Activated T-cell treated with anti-CD3 and anti-CD28 coated beads for 24 hours (primary cell): ENCODE measurements at regions not wholly inside any gene's neighbourhood (a gene's known extent, or its start where the extent isn't known, plus 50 kb on each side); places are given as distances from the start of the nearest gene placed in this dataset.
"Not testable (repeated sequence)": the region's sequence is repeated elsewhere in the genome, so short reads cannot be mapped to it uniquely, and the experiment has no call there.

Experiments
- DNase-seq: peaks from one replicate; pipeline ENCODE4 v3.0.0-alpha.2; 2020; ENCODE audit warnings: low read depth

DNA sequence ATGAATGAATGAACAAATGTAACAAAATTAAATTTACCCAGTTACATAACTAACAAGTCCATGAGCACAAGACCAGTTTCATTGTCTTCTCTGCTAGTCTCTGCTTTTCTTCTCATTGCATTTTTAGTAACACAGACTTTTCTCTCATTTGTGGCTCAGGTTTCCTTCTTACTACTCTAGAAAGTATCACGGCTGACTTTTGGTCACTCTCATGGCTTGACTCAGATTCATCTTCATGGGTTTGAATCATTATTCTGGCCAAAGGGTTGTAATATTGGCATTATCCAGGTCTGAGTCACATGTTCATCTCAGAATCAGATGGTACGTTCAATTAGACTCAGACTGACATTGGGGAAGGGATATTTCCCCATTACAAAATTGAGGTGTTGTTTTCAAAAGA lies 121.5 kb upstream of the SATB1 start:
- no peak for DNase-seq

- DNase-seq: no peak
These were observed 119.0 kb upstream of the SATB1 start for GRCh38 chr3:18544146-18544545.

DNA sequence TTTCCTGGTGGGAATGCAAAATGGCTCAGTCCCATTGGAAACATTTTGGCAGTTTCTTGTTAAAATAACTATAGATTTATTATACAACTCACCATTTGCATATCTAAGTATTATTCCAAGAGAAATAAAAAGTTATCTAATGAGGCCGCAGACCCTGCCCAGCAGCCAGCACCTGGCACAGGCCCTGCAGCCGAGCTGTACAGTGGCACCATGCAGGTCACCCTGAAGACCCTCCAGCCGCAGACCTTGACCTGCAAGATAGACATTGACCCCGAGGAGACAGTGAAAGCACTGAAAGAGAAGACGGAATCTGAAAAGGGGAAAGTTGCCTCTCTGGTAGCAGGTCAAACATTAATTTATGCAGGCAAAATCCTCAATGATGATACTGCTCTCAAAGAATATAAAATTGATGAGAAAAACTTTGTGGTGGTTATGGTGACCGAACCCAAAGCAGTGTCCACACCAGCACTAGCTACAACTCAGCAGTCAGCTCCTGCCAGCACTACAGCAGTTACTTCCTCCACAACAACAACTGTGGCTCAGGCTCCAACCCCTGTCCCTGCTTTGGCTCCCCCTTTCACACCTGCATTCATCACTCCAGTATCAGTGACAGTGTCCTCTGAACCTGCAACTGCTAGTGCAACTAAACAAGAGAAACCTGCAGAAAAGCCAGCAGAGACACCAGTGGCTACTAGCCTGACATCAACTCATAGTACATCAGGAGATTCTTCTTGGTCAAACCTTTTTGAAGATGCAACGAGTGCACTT lies 113.5 kb upstream of the SATB1 start:
- no peak for DNase-seq

DNA sequence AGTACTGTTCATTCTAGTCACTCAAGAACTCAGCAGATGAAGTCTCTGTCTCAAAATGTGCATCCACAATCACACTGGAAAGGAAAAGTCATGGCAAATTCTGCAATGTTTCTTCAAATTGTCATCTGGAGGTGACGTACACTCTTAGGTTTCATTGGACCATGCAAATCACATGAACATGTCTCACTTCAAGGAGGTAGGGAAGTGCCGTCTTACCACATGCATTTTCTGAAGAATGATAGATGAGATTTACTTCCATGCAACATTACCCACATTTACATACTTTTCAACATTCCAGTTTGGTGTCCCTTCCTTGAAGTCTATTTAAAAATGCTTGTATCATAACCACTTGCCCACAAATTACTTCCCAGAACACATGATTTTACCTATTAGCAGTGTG lies 107.9 kb upstream of the SATB1 start:
- no peak for DNase-seq

DNA sequence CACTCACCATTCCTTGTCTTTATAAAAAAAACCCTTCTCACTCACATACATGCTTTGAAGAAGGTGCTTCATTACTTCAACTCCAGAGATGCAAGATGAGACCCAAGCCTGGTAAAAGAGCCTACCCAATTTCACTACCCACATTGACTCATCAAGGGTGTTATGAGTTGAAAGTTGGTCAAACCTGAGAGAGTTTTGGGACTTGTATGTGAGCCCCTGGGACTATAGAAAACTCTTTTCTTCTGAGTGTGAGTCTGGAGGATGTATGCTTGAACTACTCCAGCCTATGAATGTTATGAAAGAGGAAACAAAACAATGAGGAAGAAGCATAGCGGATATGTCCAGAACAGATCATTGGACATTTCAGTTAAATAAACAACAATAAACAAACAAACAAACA lies 106.5 kb upstream of the SATB1 start:
- no peak for DNase-seq

DNA sequence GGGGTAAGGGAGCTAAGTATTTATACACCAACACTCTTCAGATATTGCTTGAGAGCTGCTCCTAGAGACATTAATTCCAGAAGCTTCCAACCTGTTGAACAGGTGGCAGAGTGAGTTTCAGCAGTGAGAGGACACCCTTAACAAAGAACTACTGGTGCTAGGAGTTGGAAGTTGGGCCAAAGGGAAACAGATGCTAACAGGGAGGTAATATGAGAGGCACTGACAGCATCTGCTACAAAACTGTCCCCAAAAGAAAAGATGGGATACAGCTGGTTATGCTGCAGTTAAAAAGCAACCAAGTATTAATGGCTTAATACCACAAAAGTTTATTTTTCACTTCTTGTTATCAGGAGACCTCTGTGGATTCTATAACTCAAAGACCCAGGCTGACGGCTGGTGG lies 104.5 kb upstream of the SATB1 start:
- no peak for DNase-seq

- DNase-seq: no peak
These were observed 102.6 kb upstream of the SATB1 start for GRCh38 chr3:18527691-18528090.

GRCh38 chr3:18526667-18527066 lies 101.5 kb upstream of the SATB1 start:
- no peak for DNase-seq

- not testable (repeated sequence) for DNase-seq
These were observed 91.0 kb upstream of the SATB1 start for GRCh38 chr3:18516170-18516569.

GRCh38 chr3:18513091-18513490 lies 88.0 kb upstream of the SATB1 start:
- no peak for DNase-seq

- no peak for DNase-seq
These were observed 86.9 kb upstream of the SATB1 start for GRCh38 chr3:18512007-18512406.

- no peak for DNase-seq
These were observed 85.8 kb upstream of the SATB1 start for GRCh38 chr3:18510947-18511346.

DNA sequence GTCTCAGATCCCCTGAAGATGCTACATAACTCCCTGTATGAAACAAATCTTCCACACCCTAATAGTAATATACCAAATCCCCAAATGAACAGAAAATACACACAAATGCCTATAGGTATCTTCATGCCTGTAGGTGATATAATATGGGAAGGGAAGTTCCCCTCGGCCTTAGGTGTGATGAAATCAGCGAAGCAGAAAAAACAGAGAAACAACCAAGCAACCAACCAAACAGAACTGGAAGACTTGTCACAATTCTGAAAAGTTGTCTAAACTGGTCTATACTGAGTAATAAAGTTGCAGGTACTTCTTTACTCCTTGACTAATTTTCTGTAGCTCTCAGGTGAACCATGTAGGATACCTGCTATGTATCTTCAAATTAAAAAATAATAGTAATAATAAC lies 82.2 kb upstream of the SATB1 start:
- DNase-seq: no peak

- DNase-seq: no peak
These were observed 79.9 kb upstream of the SATB1 start for GRCh38 chr3:18505056-18505455.

GRCh38 chr3:18501679-18502343 lies 76.7 kb upstream of the SATB1 start:
- DNase-seq: no peak

DNA sequence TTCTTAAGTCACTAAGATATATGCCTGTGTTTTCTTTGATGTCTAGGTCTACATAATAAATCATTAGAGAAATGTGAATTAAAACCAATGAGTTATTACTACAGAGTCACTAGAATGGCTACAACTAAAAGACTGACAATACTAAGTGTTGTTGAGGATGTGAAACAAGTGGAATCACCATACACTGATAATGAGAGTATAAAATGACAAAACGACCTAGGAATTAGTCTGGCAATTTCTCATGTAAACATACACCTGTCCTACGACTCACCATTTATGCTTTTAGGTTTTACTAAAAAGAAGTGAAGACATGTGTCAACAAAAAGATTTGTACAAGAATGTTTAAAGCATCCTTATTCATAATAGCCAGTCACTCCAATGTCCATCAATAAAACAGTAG lies 75.2 kb upstream of the SATB1 start:
- no peak for DNase-seq

- DNase-seq: no peak
These were observed 74.2 kb upstream of the SATB1 start for GRCh38 chr3:18499301-18499700.

GRCh38 chr3:18494251-18494650 lies 69.1 kb upstream of the SATB1 start:
- DNase-seq: no peak

GRCh38 chr3:18489939-18490338 lies 64.8 kb upstream of the SATB1 start:
- no peak for DNase-seq

GRCh38 chr3:18483226-18483625 lies 58.1 kb upstream of the SATB1 start:
- no peak for DNase-seq

- DNase-seq: no peak
These were observed 56.9 kb upstream of the SATB1 start for GRCh38 chr3:18481946-18482548.

DNA sequence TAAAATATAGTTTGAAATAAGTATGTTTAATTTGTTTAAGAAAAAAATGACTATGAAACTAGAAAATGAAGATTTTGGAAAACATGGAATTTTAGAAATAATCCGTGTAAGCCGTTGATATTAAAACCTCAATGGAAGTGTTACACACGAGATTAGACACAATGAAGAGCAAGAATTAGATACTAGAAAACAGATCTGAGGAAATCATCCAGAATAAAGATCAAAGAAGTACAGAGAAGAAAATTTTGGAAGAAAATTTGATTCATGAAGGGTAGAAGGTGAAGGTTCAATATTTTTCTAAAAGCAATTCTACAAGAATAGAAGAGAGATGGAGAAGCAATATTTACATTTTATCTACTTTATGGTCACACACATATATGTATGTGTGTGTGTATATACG lies 52.5 kb upstream of the SATB1 start:
- DNase-seq: no peak
